ENCODE measurements at regions not wholly inside any gene's neighbourhood (a gene's known extent, or its start where the extent isn't known, plus 50 kb on each side); places are given as distances from the start of the nearest gene placed in this dataset.

- Histone ChIP-seq H3K27ac (ENCODE audit: low read depth, low read length) (no peak overlapping the region), H3K9me3 (ENCODE audit: control insufficient read depth, insufficient read depth, low read length) (no peaks in the 10 kb centered on the region), H3K27me3 (ENCODE audit: control insufficient read depth, insufficient read depth, low read length) (no peaks in the 10 kb centered on the region), H3K4me3 (ENCODE audit: low read depth, low read length) (no peak overlapping the region)
- no peak for TF ChIP-seq CTCF (IDR thresholded peaks at IDR 0.05; ENCODE audit: low read depth, low read length)
- ChIA-PET POLR2A (no interaction called here), CTCF (no interaction called here)
- no peak for DNase-seq (ENCODE audit: low read depth, low spot score)
Observed at GRCh38 chr6:98648211-98648914, 186.0 kb upstream of the POU3F2 start.

GRCh38 chr6:98650941-98651340, 183.4 kb upstream of the POU3F2 start:
- no peak for DNase-seq (ENCODE audit: low read depth, low spot score)
- Histone ChIP-seq H3K9me3 (ENCODE audit: control insufficient read depth, insufficient read depth, low read length) (no peaks in the 10 kb centered on the region), H3K27ac (ENCODE audit: low read depth, low read length) (no peak overlapping the region), H3K27me3 (ENCODE audit: control insufficient read depth, insufficient read depth, low read length) (no peaks in the 10 kb centered on the region), H3K4me3 (ENCODE audit: low read depth, low read length) (no peak overlapping the region)
- no peak for TF ChIP-seq CTCF (IDR thresholded peaks at IDR 0.05; ENCODE audit: low read depth, low read length)
- POLR2A ChIA-PET = no interaction called here
- CTCF ChIA-PET = no interaction called here

GRCh38 chr6:98653179-98653578, 181.2 kb upstream of the POU3F2 start:
- H3K27ac ChIP-seq (ENCODE audit: low read depth, low read length) = no peak overlapping the region
- no peaks in the 10 kb centered on the region for H3K9me3 ChIP-seq (ENCODE audit: control insufficient read depth, insufficient read depth, low read length)
- H3K4me3 ChIP-seq (ENCODE audit: low read depth, low read length) = no peak overlapping the region
- H3K27me3 ChIP-seq (ENCODE audit: control insufficient read depth, insufficient read depth, low read length) = no peaks in the 10 kb centered on the region
- TF ChIP-seq CTCF (IDR thresholded peaks at IDR 0.05; ENCODE audit: low read depth, low read length) = no peak
- ChIA-PET POLR2A (no interaction called here), CTCF (no interaction called here)
- no peak for DNase-seq (ENCODE audit: low read depth, low spot score)

- peak; percentile 2 for DNase-seq (ENCODE audit: low read depth, low spot score)
- Histone ChIP-seq H3K27me3 (ENCODE audit: control insufficient read depth, insufficient read depth, low read length) (no peaks in the 10 kb centered on the region), H3K27ac (ENCODE audit: low read depth, low read length) (no peak overlapping the region), H3K9me3 (ENCODE audit: control insufficient read depth, insufficient read depth, low read length) (no peaks in the 10 kb centered on the region), H3K4me3 (ENCODE audit: low read depth, low read length) (no peak overlapping the region)
- ChIA-PET POLR2A (no interaction called here), CTCF (no interaction called here)
- TF ChIP-seq CTCF (IDR thresholded peaks at IDR 0.05; ENCODE audit: low read depth, low read length) = no peak
Observed at GRCh38 chr6:98657764-98658163, 176.6 kb upstream of the POU3F2 start.

- ChIA-PET POLR2A (no interaction called here), CTCF (no interaction called here)
- Histone ChIP-seq H3K9me3 (ENCODE audit: control insufficient read depth, insufficient read depth, low read length) (no peaks in the 10 kb centered on the region), H3K27ac (ENCODE audit: low read depth, low read length) (no peak overlapping the region), H3K27me3 (ENCODE audit: control insufficient read depth, insufficient read depth, low read length) (no peaks in the 10 kb centered on the region), H3K4me3 (ENCODE audit: low read depth, low read length) (no peak overlapping the region)
- no peak for TF ChIP-seq CTCF (IDR thresholded peaks at IDR 0.05; ENCODE audit: low read depth, low read length)
- DNase-seq (ENCODE audit: low read depth, low spot score) = no peak
Observed at GRCh38 chr6:98669371-98669770, 165.0 kb upstream of the POU3F2 start.

Measured in AG04450 (cell line).